Tibial nerve (tissue), 4 donors: ENCODE measurements at regions not wholly inside any gene's neighbourhood (a gene's known extent, or its start where the extent isn't known, plus 50 kb on each side); places are given as distances from the start of the nearest gene placed in this dataset.

ENCODE experiments used
- DNase-seq, 2 donors: peaks; one replicate each; pipeline ENCODE4 v3.0.0-alpha.2; 2019; ENCODE audit warnings: low spot score in 2 of 2
- H3K27ac ChIP-seq, 4 donors: fragments of 200-600 bp; sonication (generic) in 3 of 4; one replicate each; pipeline ENCODE4 v1.5.1; 2017 to 2019; ENCODE audit warnings: mild to moderate bottlenecking in 1 of 4
- H3K27me3 ChIP-seq, 2 donors: fragments of 200-600 bp; sonication (generic) in 1 of 2; one replicate each; pipeline versions ENCODE4 v1.5.1 to v1.6.0; 2017 to 2019
- H3K36me3 ChIP-seq, 3 donors: fragments of 200-600 bp; sonication (generic); one replicate each; pipeline ENCODE4 v1.5.1; 2018 to 2019
- H3K4me1 ChIP-seq, 4 donors: fragments of 200-600 bp; sonication (generic) in 3 of 4; one replicate each; pipeline ENCODE4 v1.5.1; 2017 to 2019
- H3K4me3 ChIP-seq, 4 donors: fragments of 200-600 bp; sonication (generic) in 3 of 4; one replicate each; pipeline ENCODE4 v1.5.1; 2017 to 2019; ENCODE audit warnings: mild to moderate bottlenecking in 1 of 4, moderate library complexity in 1 of 4
- H3K9me3 ChIP-seq, 4 donors: fragments of 200-600 bp; sonication (generic) in 3 of 4; one replicate each; pipeline ENCODE4 v1.5.1; 2017 to 2019
- EP300 ChIP-seq, 2 donors: sonication (generic); formaldehyde crosslinking; IDR thresholded peaks; one replicate each; pipeline ENCODE4 v1.6.1; 2017; ENCODE audit warnings: antibody characterized with exemption in 2 of 2, mild to moderate bottlenecking in 1 of 2
- POLR2A ChIP-seq, 2 donors: fragments of 450-650 bp; IDR thresholded peaks; one replicate each; pipeline ENCODE4 v1.6.1; 2017; ENCODE audit warnings: antibody characterized with exemption in 2 of 2, mild to moderate bottlenecking in 2 of 2, moderate library complexity in 2 of 2
- WGBS, 2 donors: methylation state at CpG; one replicate each; pipeline ENCODE4 v1.1.5; 2018; 5-methylcytosine and 5-hydroxymethylcytosine counted together
- TF ChIP-seq, protein P1 (sequence below), 5 experiments: fragments of 200-600 bp in 3 of 5; fragments of 450-650 bp in 2 of 5; sonication (generic) in 3 of 5; IDR thresholded peaks; one replicate each; pipeline ENCODE4 v1.5.1; 2016 to 2019; ENCODE audit warnings: antibody characterized with exemption in 5 of 5, mild to moderate bottlenecking in 3 of 5, moderate library complexity in 2 of 5

DNA sequence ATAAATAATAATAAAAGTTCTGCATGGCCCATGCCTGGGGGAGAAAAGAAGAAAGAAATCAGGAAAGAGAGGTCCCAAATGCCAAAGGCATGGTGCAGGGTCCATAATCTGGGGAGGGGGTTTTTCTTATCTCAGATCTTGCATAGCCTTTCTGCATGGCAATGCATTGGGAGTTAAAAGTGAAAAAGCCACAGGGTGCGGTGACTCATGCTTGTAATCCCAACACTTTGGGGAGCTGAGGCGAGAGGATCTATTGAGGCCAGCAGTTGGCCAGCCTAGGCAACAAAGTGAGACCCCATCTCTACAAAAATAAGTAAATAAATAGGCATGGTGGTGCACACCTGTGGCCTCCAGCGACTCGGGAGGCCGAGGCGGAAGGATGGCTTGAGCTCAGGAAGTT lies 76.8 kb upstream of the GATA2 start:
- TF ChIP-seq, protein P1, sequence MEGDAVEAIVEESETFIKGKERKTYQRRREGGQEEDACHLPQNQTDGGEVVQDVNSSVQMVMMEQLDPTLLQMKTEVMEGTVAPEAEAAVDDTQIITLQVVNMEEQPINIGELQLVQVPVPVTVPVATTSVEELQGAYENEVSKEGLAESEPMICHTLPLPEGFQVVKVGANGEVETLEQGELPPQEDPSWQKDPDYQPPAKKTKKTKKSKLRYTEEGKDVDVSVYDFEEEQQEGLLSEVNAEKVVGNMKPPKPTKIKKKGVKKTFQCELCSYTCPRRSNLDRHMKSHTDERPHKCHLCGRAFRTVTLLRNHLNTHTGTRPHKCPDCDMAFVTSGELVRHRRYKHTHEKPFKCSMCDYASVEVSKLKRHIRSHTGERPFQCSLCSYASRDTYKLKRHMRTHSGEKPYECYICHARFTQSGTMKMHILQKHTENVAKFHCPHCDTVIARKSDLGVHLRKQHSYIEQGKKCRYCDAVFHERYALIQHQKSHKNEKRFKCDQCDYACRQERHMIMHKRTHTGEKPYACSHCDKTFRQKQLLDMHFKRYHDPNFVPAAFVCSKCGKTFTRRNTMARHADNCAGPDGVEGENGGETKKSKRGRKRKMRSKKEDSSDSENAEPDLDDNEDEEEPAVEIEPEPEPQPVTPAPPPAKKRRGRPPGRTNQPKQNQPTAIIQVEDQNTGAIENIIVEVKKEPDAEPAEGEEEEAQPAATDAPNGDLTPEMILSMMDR (IDR thresholded peaks at IDR 0.05), result no peak
- TF ChIP-seq EP300 (IDR thresholded peaks at IDR 0.05), result no peak
- no peak for TF ChIP-seq POLR2A (IDR thresholded peaks at IDR 0.05)
- Histone ChIP-seq H3K4me1 (peaks cover 0 to 4% (median 0%) of the 10 kb centered on the region in 4 donors), H3K27me3 (peaks cover 0 to 18% of the 10 kb centered on the region in 2 donors), H3K36me3 (no peaks in the 10 kb centered on the region), H3K9me3 (no peaks in the 10 kb centered on the region), H3K4me3 (no peak overlapping the region), H3K27ac (no peak overlapping the region)
- WGBS, 2 donors, result 88 to 92% methylated on average over 6 of the region's 6 CpGs
- no peak for DNase-seq

DNA sequence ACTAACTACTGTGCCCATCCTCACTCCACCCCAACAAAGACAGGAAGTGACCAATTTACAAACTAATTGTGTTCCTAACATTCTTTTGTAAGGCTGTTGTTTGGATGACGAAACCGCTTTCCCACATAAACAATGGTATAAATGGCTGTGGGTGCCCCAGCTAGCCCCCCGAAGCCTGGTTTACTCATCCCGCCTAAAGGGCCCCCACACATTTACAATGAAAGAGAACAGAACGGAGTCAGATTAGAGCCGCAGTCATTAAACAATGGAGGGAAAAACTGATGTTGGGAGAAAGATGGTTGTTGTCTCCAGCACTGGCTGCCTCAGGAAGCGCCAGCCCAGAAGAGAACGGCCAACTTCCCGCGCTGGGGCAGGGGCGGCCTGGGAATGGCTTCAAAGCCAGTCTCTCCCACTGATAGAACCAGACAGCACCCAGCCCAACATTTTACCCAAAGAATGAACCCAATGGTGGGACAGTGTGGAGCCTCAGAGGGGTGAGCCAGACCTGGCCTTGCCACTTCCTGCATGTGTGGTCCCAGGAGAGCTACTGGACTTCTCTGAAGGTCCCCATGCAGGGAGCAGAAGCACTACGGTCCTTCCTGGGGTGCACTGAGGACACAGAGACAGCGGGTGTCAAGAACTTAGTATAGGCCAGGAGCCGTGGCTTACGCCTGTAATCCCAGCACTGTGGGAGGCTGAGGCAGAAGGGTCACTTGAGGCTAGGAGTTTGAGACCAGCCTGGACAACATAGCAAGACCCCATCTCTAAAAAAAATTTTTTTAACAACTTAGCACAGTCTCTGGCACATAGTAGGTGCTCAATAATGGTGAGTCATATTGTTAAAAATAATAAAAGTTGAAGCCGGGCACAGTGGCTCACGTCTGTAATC lies 75.8 kb upstream of the GATA2 start:
- no peaks in the 10 kb centered on the region for H3K9me3 ChIP-seq
- WGBS, 2 donors, result 72 to 79% methylated on average over 17 of the region's 17 CpGs
- DNase-seq, result no peak
- TF ChIP-seq, protein P1 (IDR thresholded peaks at IDR 0.05), result no peak
- no peak for TF ChIP-seq EP300 (IDR thresholded peaks at IDR 0.05)
- H3K36me3 ChIP-seq, result no peaks in the 10 kb centered on the region
- H3K4me1 ChIP-seq, result peaks cover 0 to 4% (median 0%) of the 10 kb centered on the region in 4 donors
- H3K27ac ChIP-seq, result no peak overlapping the region
- H3K27me3 ChIP-seq, result peaks cover 0 to 18% of the 10 kb centered on the region in 2 donors
- no peak overlapping the region for H3K4me3 ChIP-seq

DNA sequence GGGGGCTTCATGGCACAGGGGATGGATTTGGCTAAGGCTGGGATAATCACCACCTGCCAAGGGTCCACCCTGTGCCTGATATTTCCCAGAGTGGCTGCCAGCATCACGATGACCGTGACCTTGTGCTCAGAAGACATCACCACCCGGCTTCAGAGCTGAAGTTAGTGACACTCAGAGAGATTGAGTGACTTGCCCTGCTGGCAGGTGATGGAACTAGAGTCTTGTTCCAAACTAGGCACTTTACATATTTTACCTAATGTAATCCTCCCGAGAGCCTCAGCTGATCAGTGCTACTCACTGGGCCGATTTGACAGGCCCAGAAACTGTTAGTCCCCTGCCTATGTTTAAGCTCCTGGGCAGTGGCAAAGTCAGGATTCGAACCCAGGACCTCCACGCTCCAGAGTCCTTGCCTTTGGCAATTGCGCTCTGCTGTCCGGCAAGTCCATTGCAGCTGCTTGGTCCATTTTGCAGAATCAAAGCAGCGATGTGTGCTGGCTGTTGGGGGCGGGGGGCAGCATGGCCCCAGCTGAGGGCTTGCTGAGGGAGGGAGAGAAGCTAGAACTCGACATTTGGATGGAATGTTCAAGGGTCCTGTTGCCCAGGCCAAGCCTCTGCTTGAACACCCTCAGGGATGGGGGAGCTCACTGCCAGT lies 74.8 kb upstream of the GATA2 start:
- no peak overlapping the region for H3K27ac ChIP-seq
- no peaks in the 10 kb centered on the region for H3K36me3 ChIP-seq
- no peak overlapping the region for H3K4me3 ChIP-seq
- H3K27me3 ChIP-seq, result peaks cover 0 to 10% of the 10 kb centered on the region in 2 donors
- TF ChIP-seq POLR2A (IDR thresholded peaks at IDR 0.05), result no peak
- TF ChIP-seq, protein P1 (IDR thresholded peaks at IDR 0.05), result no peak
- no peak for TF ChIP-seq EP300 (IDR thresholded peaks at IDR 0.05)
- 83 to 86% methylated on average over 12 of the region's 12 CpGs for WGBS, 2 donors
- H3K9me3 ChIP-seq, result no peaks in the 10 kb centered on the region
- DNase-seq, result no peak
- no peaks in the 10 kb centered on the region for H3K4me1 ChIP-seq

DNA sequence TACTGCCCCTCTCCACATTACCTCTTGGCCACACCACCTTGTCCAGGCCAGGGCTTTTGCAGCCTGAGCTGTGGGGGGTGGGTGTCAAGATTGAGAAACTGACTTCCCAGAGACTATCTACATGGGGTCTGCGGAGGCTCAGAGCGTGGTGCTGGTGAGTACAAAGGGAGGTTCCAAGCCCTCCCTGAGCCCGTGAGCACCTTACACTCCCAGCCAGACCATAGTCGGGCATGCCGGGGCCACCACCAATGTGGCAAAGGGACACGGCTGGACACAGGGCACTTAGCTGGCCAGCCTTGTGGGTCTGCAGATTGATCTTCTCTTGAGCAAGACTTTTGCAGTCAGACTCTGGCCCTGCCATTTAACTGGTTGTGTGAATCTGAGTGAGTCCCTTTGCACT lies 74.1 kb upstream of the GATA2 start:
- H3K27ac ChIP-seq, result no peak overlapping the region
- no peaks in the 10 kb centered on the region for H3K4me1 ChIP-seq
- H3K36me3 ChIP-seq, result no peaks in the 10 kb centered on the region
- H3K9me3 ChIP-seq, result no peaks in the 10 kb centered on the region
- no peak for DNase-seq
- TF ChIP-seq, protein P1 (IDR thresholded peaks at IDR 0.05), result no peak
- TF ChIP-seq POLR2A (IDR thresholded peaks at IDR 0.05), result no peak
- no peak for TF ChIP-seq EP300 (IDR thresholded peaks at IDR 0.05)
- H3K27me3 ChIP-seq, result peaks cover 0 to 7% of the 10 kb centered on the region in 2 donors
- 91 to 96% methylated on average over 5 to 6 of the region's 6 CpGs for WGBS, 2 donors
- no peak overlapping the region for H3K4me3 ChIP-seq

DNA sequence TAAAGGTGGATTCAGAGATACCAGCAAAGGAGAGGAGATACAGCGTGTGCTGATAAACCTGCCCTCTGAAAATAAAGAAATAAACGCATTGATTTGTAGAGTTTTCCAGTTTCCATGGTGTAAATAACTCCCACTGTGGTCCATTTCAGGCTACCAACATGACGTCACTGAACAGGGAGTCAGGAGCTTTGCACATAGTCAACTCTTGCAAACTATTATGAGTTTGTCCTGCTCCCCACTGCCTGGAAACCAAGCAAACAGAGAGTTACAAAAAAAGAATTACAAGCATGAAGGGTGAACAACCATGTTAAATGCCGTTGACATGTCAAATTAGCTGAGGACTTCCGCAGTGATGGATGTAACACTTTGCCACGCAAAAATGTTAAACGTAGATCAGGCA lies 70.4 kb upstream of the GATA2 start:
- no peak for DNase-seq
- Histone ChIP-seq H3K27me3 (peaks cover 0 to 24% of the 10 kb centered on the region in 2 donors), H3K4me3 (no peak overlapping the region), H3K4me1 (no peaks in the 10 kb centered on the region), H3K9me3 (no peaks in the 10 kb centered on the region), H3K36me3 (no peaks in the 10 kb centered on the region), H3K27ac (no peak overlapping the region)
- TF ChIP-seq POLR2A (IDR thresholded peaks at IDR 0.05) (no peak), EP300 (IDR thresholded peaks at IDR 0.05) (no peak)
- WGBS, 2 donors, result 65 to 66% methylated on average over 7 of the region's 7 CpGs
